ENCODE measurements at regions not wholly inside any gene's neighbourhood (a gene's known extent, or its start where the extent isn't known, plus 50 kb on each side); places are given as distances from the start of the nearest gene placed in this dataset.

GRCh38 chr5:124287813-124288212, 458.6 kb downstream of the ZNF608 start:
- FAIRE-seq (no peak), DNase-seq (ENCODE audit: low read depth, low spot score) (no peak)
- H3K27ac ChIP-seq (ENCODE audit: control insufficient read depth, insufficient read depth, low read length): no peak overlapping the region
- dilution Hi-C loops (cut with MboI; ENCODE audit: extremely low pct_ligation_motif_present, low sequenced_read_pairs): no loop called here
- H3K36me3 ChIP-seq (ENCODE audit: control insufficient read depth in 2 of 2, extremely low read depth in 1 of 2, insufficient read depth in 2 of 2, low read length in 2 of 2): no peaks in the 10 kb centered on the region
- H2AFZ ChIP-seq (ENCODE audit: control insufficient read depth, low read length): no peak overlapping the region
- no peaks in the 10 kb centered on the region for H4K20me1 ChIP-seq (ENCODE audit: control insufficient read depth, extremely low read depth, insufficient read depth, low read length)
- no peak overlapping the region for H3K4me2 ChIP-seq (ENCODE audit: control insufficient read depth, extremely low read depth, insufficient read depth, low read depth, low read length)
- H3K9me1 ChIP-seq (ENCODE audit: control insufficient read depth, extremely low read depth, insufficient read depth, low read length): no peaks in the 10 kb centered on the region
- TF ChIP-seq CTCF (optimal IDR thresholded peaks at IDR 0.05 in 1 of 3, IDR thresholded peaks at IDR 0.05 in 1 of 3, conservative IDR thresholded peaks at IDR 0.05 in 1 of 3; ENCODE audit: extremely low read depth in 1 of 3, insufficient read depth in 2 of 3, low read length in 3 of 3): no peak
- TF ChIP-seq EZH2 (IDR thresholded peaks at IDR 0.05; ENCODE audit: low read length): no peak
- H3K4me1 ChIP-seq (ENCODE audit: control insufficient read depth, extremely low read depth, insufficient read depth, low read length): peaks cover 6% of the 10 kb centered on the region
- no peaks in the 10 kb centered on the region for H3K27me3 ChIP-seq (ENCODE audit: control insufficient read depth, extremely low read depth, insufficient read depth, low read length)
- H3K4me3 ChIP-seq (ENCODE audit: control insufficient read depth in 2 of 3, extremely low read depth in 1 of 3, insufficient read depth in 2 of 3, low read depth in 1 of 3, low read length in 3 of 3): no peak overlapping the region
- no peak overlapping the region for H3K9ac ChIP-seq (ENCODE audit: control insufficient read depth, extremely low read depth, insufficient read depth, low read length)
- no peaks in the 10 kb centered on the region for H3K79me2 ChIP-seq (ENCODE audit: control insufficient read depth, insufficient read depth, low read length)
- no peaks in the 10 kb centered on the region for H3K9me3 ChIP-seq (ENCODE audit: control insufficient read depth, low read depth, low read length)

- H3K9me3 ChIP-seq (ENCODE audit: control insufficient read depth, low read depth, low read length): no peaks in the 10 kb centered on the region
- dilution Hi-C loops (cut with MboI; ENCODE audit: extremely low pct_ligation_motif_present, low sequenced_read_pairs): no loop called here
- no peaks in the 10 kb centered on the region for H3K36me3 ChIP-seq (ENCODE audit: control insufficient read depth in 2 of 2, extremely low read depth in 1 of 2, insufficient read depth in 2 of 2, low read length in 2 of 2)
- no peak overlapping the region for H2AFZ ChIP-seq (ENCODE audit: control insufficient read depth, low read length)
- no peak overlapping the region for H3K27ac ChIP-seq (ENCODE audit: control insufficient read depth, insufficient read depth, low read length)
- no peaks in the 10 kb centered on the region for H3K79me2 ChIP-seq (ENCODE audit: control insufficient read depth, insufficient read depth, low read length)
- H4K20me1 ChIP-seq (ENCODE audit: control insufficient read depth, extremely low read depth, insufficient read depth, low read length): no peaks in the 10 kb centered on the region
- H3K27me3 ChIP-seq (ENCODE audit: control insufficient read depth, extremely low read depth, insufficient read depth, low read length): no peaks in the 10 kb centered on the region
- no peaks in the 10 kb centered on the region for H3K9me1 ChIP-seq (ENCODE audit: control insufficient read depth, extremely low read depth, insufficient read depth, low read length)
- FAIRE-seq (no peak), DNase-seq (ENCODE audit: low read depth, low spot score) (no peak)
- H3K4me1 ChIP-seq (ENCODE audit: control insufficient read depth, extremely low read depth, insufficient read depth, low read length): peaks cover 6% of the 10 kb centered on the region
- no peak overlapping the region for H3K4me2 ChIP-seq (ENCODE audit: control insufficient read depth, extremely low read depth, insufficient read depth, low read depth, low read length)
- no peak overlapping the region for H3K9ac ChIP-seq (ENCODE audit: control insufficient read depth, extremely low read depth, insufficient read depth, low read length)
- TF ChIP-seq EZH2 (IDR thresholded peaks at IDR 0.05; ENCODE audit: low read length): no peak
- TF ChIP-seq CTCF (optimal IDR thresholded peaks at IDR 0.05 in 1 of 3, IDR thresholded peaks at IDR 0.05 in 1 of 3, conservative IDR thresholded peaks at IDR 0.05 in 1 of 3; ENCODE audit: extremely low read depth in 1 of 3, insufficient read depth in 2 of 3, low read length in 3 of 3): no peak
- H3K4me3 ChIP-seq (ENCODE audit: control insufficient read depth in 2 of 3, extremely low read depth in 1 of 3, insufficient read depth in 2 of 3, low read depth in 1 of 3, low read length in 3 of 3): no peak overlapping the region
Measured at GRCh38 chr5:124285733-124286132, 460.7 kb downstream of the ZNF608 start.

Data from keratinocyte (primary cell).